CD4-positive, CD25-positive, alpha-beta regulatory T cell (primary cell): ENCODE measurements at regions not wholly inside any gene's neighbourhood (a gene's known extent, or its start where the extent isn't known, plus 50 kb on each side); places are given as distances from the start of the nearest gene placed in this dataset.

Experiments
- ATAC-seq, 2 donors: fragments of 150-1000 bp; cut with Tn5 transposase; one replicate each; pipeline ENCODE4 v1.10.0; 2021; ENCODE audit warnings: low read depth in 2 of 2, moderate number of reproducible peaks in 2 of 2, moderate library complexity in 1 of 2
- DNase-seq, 3 donors: peaks; one replicate each; pipeline versions ENCODE4 v3.0.0 to v3.0.0-alpha.2; 2012 to 2022; ENCODE audit warnings: mixed read lengths in 1 of 3
- H3K27ac ChIP-seq: one replicate; pipeline ENCODE4 v1.7.0; 2013; ENCODE audit warnings: mild to moderate bottlenecking, low read length; ENCODE audit not compliant: insufficient read depth, poor library complexity, severe bottlenecking
- H3K27me3 ChIP-seq: one replicate; pipeline ENCODE4 v1.7.0; 2013; ENCODE audit warnings: low read length; ENCODE audit not compliant: control insufficient read depth, insufficient read depth
- H3K36me3 ChIP-seq: one replicate; pipeline ENCODE4 v1.7.0; 2013; ENCODE audit warnings: mild to moderate bottlenecking, low read length, moderate library complexity; ENCODE audit not compliant: control insufficient read depth, insufficient read depth
- H3K4me1 ChIP-seq: 2 replicates; pipeline ENCODE4 v1.7.0; 2013; ENCODE audit warnings: mild to moderate bottlenecking, low read length; ENCODE audit not compliant: insufficient read depth, control insufficient read depth, poor library complexity, severe bottlenecking
- H3K4me3 ChIP-seq: one replicate; pipeline ENCODE4 v1.7.0; 2013; ENCODE audit warnings: low read depth, mild to moderate bottlenecking, low read length, moderate library complexity
- H3K9me3 ChIP-seq, 2 experiments: 1 replicate in 1 of 2; 2 replicates in 1 of 2; pipeline ENCODE4 v1.7.0; 2013; ENCODE audit warnings: low read length in 2 of 2, mild to moderate bottlenecking in 1 of 2, moderate library complexity in 1 of 2; ENCODE audit not compliant: control insufficient read depth in 2 of 2
- H3K27ac Mint-ChIP-seq, 3 donors: one replicate each; pipeline ENCODE4 v1.8.0; 2020 to 2022; ENCODE audit warnings: mild to moderate bottlenecking in 3 of 3, mixed read lengths in 3 of 3, moderate library complexity in 2 of 3
- H3K27me3 Mint-ChIP-seq: one replicate; pipeline ENCODE4 v1.8.0; 2022; ENCODE audit warnings: mild to moderate bottlenecking, mixed read lengths
- H3K36me3 Mint-ChIP-seq: one replicate; pipeline ENCODE4 v1.8.0; 2020; ENCODE audit warnings: mixed read lengths
- H3K4me1 Mint-ChIP-seq, 4 donors: one replicate each; pipeline ENCODE4 v1.8.0; 2020 to 2022; ENCODE audit warnings: mixed read lengths in 4 of 4, mild to moderate bottlenecking in 1 of 4
- H3K4me3 Mint-ChIP-seq, 4 donors: one replicate each; pipeline ENCODE4 v1.8.0; 2020 to 2022; ENCODE audit warnings: mild to moderate bottlenecking in 4 of 4, mixed read lengths in 4 of 4, moderate library complexity in 3 of 4
- H3K9me3 Mint-ChIP-seq, 7 donors: one replicate each; pipeline ENCODE4 v1.8.0; 2020 to 2022; ENCODE audit warnings: mixed read lengths in 7 of 7, mild to moderate bottlenecking in 3 of 7, moderate library complexity in 2 of 7

GRCh38 chr21:27070861-27071670, 104.2 kb upstream of the ADAMTS5 start:
- peaks cover 4% of the 10 kb centered on the region for H3K27me3 Mint-ChIP-seq
- H3K36me3 Mint-ChIP-seq: no peaks in the 10 kb centered on the region
- no peak for ATAC-seq
- Histone ChIP-seq H3K27me3 (no peaks in the 10 kb centered on the region), H3K9me3 (peaks cover 0 to 4% of the 10 kb centered on the region in 2 experiments), H3K27ac (no peak overlapping the region), H3K36me3 (no peaks in the 10 kb centered on the region), H3K4me3 (no peak overlapping the region), H3K4me1 (no peaks in the 10 kb centered on the region)
- H3K27ac Mint-ChIP-seq: no peak overlapping the region
- DNase-seq: no peak
- H3K9me3 Mint-ChIP-seq: peaks cover 0 to 12% (median 7%) of the 10 kb centered on the region in 7 donors
- no peak overlapping the region for H3K4me3 Mint-ChIP-seq
- no peaks in the 10 kb centered on the region for H3K4me1 Mint-ChIP-seq

- H3K9me3 Mint-ChIP-seq: peaks cover 3 to 32% (median 8%) of the 10 kb centered on the region in 7 donors
- Histone ChIP-seq H3K27me3 (no peaks in the 10 kb centered on the region), H3K27ac (no peak overlapping the region), H3K4me1 (no peaks in the 10 kb centered on the region), H3K9me3 (peaks cover 0 to 5% of the 10 kb centered on the region in 2 experiments), H3K4me3 (no peak overlapping the region), H3K36me3 (no peaks in the 10 kb centered on the region)
- DNase-seq: no peak
- H3K27me3 Mint-ChIP-seq: peaks cover 4% of the 10 kb centered on the region
- H3K4me1 Mint-ChIP-seq: no peaks in the 10 kb centered on the region
- H3K27ac Mint-ChIP-seq: no peak overlapping the region
- no peaks in the 10 kb centered on the region for H3K36me3 Mint-ChIP-seq
- no peak for ATAC-seq
- H3K4me3 Mint-ChIP-seq: no peak overlapping the region
Measured at GRCh38 chr21:27068811-27069210, 101.9 kb upstream of the ADAMTS5 start.

GRCh38 chr21:27067226-27067625, 100.3 kb upstream of the ADAMTS5 start:
- H3K36me3 ChIP-seq: no peaks in the 10 kb centered on the region
- Mint-ChIP-seq H3K4me3 (no peak overlapping the region), H3K27me3 (peaks cover 4% of the 10 kb centered on the region), H3K36me3 (no peaks in the 10 kb centered on the region), H3K9me3 (peaks cover 3 to 39% (median 5%) of the 10 kb centered on the region in 7 donors), H3K27ac (no peak overlapping the region), H3K4me1 (no peaks in the 10 kb centered on the region)
- no peaks in the 10 kb centered on the region for H3K4me1 ChIP-seq
- no peak for ATAC-seq
- DNase-seq: no peak
- no peak overlapping the region for H3K4me3 ChIP-seq
- H3K27me3 ChIP-seq: no peaks in the 10 kb centered on the region
- H3K27ac ChIP-seq: no peak overlapping the region
- peaks cover 0 to 17% of the 10 kb centered on the region in 2 experiments for H3K9me3 ChIP-seq

GRCh38 chr21:27062443-27062842, 95.6 kb upstream of the ADAMTS5 start:
- no peak overlapping the region for H3K4me3 ChIP-seq
- H3K27ac Mint-ChIP-seq: no peak overlapping the region
- H3K36me3 Mint-ChIP-seq: no peaks in the 10 kb centered on the region
- peaks cover 0 to 13% of the 10 kb centered on the region in 2 experiments for H3K9me3 ChIP-seq
- H3K4me1 ChIP-seq: no peaks in the 10 kb centered on the region
- DNase-seq (no peak), ATAC-seq (no peak)
- no peaks in the 10 kb centered on the region for H3K27me3 Mint-ChIP-seq
- no peaks in the 10 kb centered on the region for H3K4me1 Mint-ChIP-seq
- no peak overlapping the region for H3K27ac ChIP-seq
- no peak overlapping the region for H3K4me3 Mint-ChIP-seq
- peaks cover 0 to 36% (median 6%) of the 10 kb centered on the region in 7 donors for H3K9me3 Mint-ChIP-seq
- no peaks in the 10 kb centered on the region for H3K27me3 ChIP-seq
- H3K36me3 ChIP-seq: no peaks in the 10 kb centered on the region

GRCh38 chr21:27061770-27062169, 94.9 kb upstream of the ADAMTS5 start:
- no peak for DNase-seq

GRCh38 chr21:27060190-27060589, 93.3 kb upstream of the ADAMTS5 start:
- Histone ChIP-seq H3K36me3 (no peaks in the 10 kb centered on the region), H3K9me3 (peaks cover 0 to 13% of the 10 kb centered on the region in 2 experiments), H3K27ac (no peak overlapping the region), H3K4me1 (no peaks in the 10 kb centered on the region), H3K27me3 (no peaks in the 10 kb centered on the region), H3K4me3 (no peak overlapping the region)
- no peaks in the 10 kb centered on the region for H3K36me3 Mint-ChIP-seq
- DNase-seq (no peak), ATAC-seq (no peak)
- no peaks in the 10 kb centered on the region for H3K27me3 Mint-ChIP-seq
- no peak overlapping the region for H3K4me3 Mint-ChIP-seq
- peaks cover 0 to 28% (median 7%) of the 10 kb centered on the region in 7 donors for H3K9me3 Mint-ChIP-seq
- no peaks in the 10 kb centered on the region for H3K4me1 Mint-ChIP-seq
- H3K27ac Mint-ChIP-seq: no peak overlapping the region

More at GRCh38 chr21:27061770-27062169, 94.9 kb upstream of the ADAMTS5 start:
- Histone ChIP-seq H3K9me3 (peaks cover 0 to 13% of the 10 kb centered on the region in 2 experiments), H3K27ac (no peak overlapping the region), H3K4me1 (no peaks in the 10 kb centered on the region), H3K4me3 (no peak overlapping the region), H3K36me3 (no peaks in the 10 kb centered on the region), H3K27me3 (no peaks in the 10 kb centered on the region)
- H3K4me3 Mint-ChIP-seq: no peak overlapping the region
- H3K27me3 Mint-ChIP-seq: no peaks in the 10 kb centered on the region
- H3K4me1 Mint-ChIP-seq: no peaks in the 10 kb centered on the region
- peaks cover 0 to 36% (median 6%) of the 10 kb centered on the region in 7 donors for H3K9me3 Mint-ChIP-seq
- ATAC-seq: no peak
- no peaks in the 10 kb centered on the region for H3K36me3 Mint-ChIP-seq
- H3K27ac Mint-ChIP-seq: no peak overlapping the region

- ATAC-seq: no peak
- Histone ChIP-seq H3K27ac (no peak overlapping the region), H3K9me3 (peaks cover 0 to 13% of the 10 kb centered on the region in 2 experiments), H3K4me1 (no peaks in the 10 kb centered on the region), H3K4me3 (no peak overlapping the region), H3K36me3 (no peaks in the 10 kb centered on the region), H3K27me3 (no peaks in the 10 kb centered on the region)
- peaks cover 0 to 17% (median 5%) of the 10 kb centered on the region in 7 donors for H3K9me3 Mint-ChIP-seq
- no peak for DNase-seq
- no peak overlapping the region for H3K4me3 Mint-ChIP-seq
- H3K27me3 Mint-ChIP-seq: no peaks in the 10 kb centered on the region
- H3K27ac Mint-ChIP-seq: no peak overlapping the region
- H3K36me3 Mint-ChIP-seq: no peaks in the 10 kb centered on the region
- H3K4me1 Mint-ChIP-seq: no peaks in the 10 kb centered on the region
Measured at GRCh38 chr21:27058673-27059605, 92.1 kb upstream of the ADAMTS5 start.
